Stimulated activated CD8-positive, alpha-beta memory T cell treated with anti-CD3 and anti-CD28 coated beads, Interleukin-15, amount 100 ng/mL, for 4 hours (primary cell): ENCODE measurements at regions not wholly inside any gene's neighbourhood (a gene's known extent, or its start where the extent isn't known, plus 50 kb on each side); places are given as distances from the start of the nearest gene placed in this dataset.

ENCODE experiments used
- DNase-seq, 2 donors: peaks; one replicate each; pipeline ENCODE4 v3.0.0-alpha.2; 2020; ENCODE audit warnings: low read depth in 2 of 2

DNA sequence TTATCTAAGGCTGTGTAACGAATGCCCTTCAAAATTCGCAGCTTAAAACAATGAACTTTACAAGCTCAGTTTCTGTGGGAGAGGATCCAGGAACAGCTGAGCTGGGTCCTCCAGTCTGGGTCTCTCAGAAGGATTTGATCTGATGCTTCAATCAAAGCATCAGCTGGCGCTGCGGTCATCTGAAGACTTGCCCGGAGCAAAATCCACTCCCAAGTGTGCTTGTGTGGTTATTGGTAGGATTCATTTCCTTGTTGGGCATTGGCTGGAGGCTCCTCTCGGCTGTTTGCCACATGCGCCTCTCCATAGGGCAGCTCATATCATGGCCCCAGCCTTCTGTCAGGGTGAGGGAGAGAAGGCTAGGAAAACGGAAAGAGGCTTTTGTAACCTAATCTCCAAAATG, 269.3 kb upstream of the CHD6 start:
- no peak for DNase-seq

DNA sequence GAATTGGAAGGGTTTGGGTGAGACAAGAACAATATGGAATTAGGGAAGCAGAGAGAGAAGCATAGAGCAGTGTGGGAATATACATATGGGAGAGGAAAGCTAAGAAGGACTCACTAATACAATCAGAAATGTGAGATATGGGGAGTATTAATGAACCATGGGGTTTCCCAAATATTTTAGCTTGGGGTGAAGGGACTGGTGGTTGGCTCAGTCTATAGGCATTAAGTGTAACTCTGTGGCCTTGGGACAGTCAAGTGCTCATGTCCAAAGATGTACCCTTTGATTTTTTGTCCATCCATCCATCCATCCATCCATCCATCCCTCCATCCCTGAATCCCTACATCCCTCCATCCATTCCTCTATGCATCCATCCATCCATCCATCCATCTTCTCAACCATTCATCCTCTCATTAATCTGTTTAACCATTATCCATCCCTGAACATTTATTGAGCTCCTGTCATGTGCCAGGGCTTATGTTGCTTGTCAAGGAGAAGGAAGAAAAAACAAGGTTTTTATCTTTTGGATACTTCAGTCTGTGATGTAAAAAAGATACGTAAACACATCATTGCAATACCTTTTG, 263.4 kb upstream of the CHD6 start:
- DNase-seq: no peak

DNA sequence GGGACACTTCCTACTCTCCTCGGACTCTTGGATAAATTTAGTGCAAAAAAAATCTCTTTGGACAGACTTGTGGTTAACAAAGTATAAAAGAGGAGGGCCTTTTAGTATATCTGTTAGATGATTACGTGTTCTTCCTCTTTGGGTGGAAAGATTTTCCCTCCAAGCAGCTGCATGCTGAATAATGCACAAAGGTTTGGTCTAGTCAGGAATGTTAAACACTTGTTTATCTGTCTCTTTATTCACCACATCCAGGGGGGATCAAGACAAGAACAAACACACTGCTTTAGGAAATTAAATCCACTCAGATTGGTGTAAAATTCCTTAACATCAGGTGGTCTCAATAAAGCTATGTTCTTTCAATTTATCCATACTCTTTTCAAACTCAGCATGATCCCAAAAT, 260.9 kb upstream of the CHD6 start:
- DNase-seq: no peak

DNA sequence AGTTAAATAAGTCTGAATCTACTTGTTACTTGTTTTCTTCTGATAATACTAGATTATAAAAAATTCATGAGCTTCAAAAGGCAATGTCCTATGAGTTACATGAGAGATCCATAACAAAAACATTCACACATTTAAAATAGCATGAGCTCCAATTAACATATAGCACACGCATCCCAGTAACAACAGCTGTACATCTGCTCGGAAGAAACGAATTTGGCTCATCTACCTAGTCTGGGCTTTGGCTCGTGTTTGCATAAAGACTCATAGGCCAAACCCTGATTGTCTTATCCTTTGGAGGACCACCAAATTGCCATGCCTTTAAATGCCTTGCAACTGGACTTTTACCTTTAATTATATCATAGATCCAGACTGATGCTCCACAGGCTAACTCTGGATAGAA, 259.7 kb upstream of the CHD6 start:
- no peak for DNase-seq

DNA sequence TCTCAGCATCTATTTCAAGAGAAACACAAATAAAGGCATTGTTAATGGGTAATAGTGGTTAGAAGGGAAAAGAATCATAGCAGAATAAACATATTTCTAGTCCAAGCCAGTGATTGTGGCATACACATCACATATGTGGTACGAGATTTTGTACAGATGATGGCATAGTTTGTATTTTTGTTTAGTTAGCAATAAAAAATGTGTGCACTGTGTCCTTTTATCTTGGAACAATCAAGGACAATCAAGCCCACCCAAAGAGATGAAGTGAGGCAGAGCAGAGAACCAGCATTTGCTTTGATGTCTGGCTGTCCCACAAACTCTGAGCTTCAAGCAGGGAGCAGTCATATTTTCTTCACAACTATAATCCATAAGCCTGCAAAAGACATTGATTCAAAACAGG, 256.5 kb upstream of the CHD6 start:
- no peak for DNase-seq

DNA sequence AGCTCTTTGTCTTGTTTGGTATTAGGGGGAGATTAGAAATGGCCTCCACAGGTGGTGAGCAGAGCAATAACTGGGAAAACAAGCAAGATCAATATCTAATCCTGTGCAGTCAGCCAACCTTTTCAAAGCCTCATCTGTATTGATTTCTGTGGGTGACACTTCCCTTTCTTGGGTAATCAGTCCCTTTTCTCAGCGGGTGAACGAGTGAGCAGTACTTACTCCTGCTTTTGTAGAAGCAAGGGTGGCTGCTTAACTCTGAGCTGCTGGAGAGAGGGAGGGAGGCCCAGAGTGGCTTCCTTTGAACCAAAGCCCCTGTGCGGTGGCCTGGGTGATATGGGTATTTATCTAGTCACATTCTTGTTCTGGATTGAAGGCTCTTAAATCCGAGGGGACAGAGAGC, 254.8 kb upstream of the CHD6 start:
- DNase-seq: no peak

DNA sequence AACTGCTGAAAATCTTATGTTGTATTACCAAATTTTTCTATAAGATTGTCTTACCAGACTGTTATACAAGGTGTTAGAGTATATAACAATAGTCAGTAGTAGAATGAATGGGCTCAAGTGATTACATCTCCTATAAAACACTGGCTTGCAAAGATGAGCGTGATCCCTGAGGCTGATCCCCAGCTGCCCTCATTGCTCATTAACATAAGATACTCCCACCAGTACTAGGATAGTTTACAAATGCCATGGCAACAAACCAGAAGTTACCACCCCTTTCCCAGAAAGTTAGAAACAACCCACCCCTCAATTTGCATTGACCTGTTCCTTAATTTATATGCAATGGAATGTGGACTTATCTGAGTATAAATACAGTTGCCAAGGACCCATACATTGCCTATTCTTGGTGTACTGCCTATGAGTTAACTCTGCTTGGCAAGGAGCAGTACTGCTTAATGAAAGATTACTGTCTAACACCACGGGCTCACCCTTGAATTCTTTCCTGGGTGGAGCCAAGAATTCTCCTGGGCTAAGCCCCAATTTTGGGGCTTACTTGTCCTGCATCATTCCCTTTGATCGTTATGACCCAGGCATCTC, 252.8 kb upstream of the CHD6 start:
- DNase-seq: no peak

DNA sequence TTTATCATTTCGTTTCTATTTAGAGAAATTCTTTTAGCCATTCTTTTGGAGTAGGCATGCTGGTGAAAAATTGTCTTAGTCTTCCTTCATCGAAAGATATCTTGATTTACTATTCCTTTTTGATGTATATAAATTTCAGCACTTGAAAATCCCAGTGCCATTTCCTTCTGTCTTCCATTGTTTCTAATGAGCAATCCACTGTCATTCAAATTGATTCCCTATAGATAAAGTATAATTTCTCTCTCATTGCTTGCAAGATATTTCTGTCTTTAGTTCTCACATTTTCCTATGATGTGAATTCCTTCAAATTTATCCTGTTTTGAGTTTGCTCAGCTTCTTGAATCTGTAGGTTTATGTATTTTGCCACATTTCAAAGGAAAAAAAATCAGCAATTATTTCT, 251.1 kb upstream of the CHD6 start:
- no peak for DNase-seq

DNA sequence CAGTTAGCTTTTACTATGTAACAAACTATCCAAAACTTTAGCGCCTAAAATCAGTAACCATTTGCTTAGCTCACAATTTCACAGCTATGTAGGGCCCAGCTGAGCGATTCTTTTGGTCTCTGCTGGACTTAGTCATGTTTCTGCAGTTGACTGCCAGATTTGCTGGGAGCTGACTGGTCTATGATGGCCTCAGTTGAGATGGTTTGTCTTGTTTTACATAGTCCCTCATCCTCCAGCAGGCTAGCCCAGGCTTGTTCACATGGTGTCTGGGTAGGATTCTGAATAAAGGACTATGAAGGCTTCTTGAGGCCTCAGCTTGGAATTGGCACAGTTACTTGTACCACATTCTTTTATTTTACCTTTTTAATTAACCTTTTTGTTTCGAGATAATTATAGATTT, 247.8 kb upstream of the CHD6 start:
- no peak for DNase-seq

DNA sequence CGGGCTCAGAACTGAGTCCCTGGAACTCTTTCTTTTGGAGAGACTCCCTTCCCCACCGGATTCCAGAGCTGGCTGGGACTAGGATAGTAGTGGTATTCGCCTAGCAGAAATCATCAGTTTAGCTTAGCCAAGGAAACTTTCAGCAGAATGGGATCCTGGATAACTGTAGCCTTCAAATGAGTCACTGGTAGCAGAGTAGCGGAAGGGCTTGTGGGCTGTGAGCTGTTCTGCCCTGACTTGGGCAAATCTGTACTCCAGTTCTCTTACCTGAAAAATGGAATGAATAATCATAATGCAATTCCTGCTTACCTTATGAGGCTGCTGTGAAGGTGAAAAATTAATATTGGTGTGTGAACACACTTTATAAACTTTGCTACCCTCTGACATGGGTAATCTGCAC, 244.3 kb upstream of the CHD6 start:
- no peak for DNase-seq

DNA sequence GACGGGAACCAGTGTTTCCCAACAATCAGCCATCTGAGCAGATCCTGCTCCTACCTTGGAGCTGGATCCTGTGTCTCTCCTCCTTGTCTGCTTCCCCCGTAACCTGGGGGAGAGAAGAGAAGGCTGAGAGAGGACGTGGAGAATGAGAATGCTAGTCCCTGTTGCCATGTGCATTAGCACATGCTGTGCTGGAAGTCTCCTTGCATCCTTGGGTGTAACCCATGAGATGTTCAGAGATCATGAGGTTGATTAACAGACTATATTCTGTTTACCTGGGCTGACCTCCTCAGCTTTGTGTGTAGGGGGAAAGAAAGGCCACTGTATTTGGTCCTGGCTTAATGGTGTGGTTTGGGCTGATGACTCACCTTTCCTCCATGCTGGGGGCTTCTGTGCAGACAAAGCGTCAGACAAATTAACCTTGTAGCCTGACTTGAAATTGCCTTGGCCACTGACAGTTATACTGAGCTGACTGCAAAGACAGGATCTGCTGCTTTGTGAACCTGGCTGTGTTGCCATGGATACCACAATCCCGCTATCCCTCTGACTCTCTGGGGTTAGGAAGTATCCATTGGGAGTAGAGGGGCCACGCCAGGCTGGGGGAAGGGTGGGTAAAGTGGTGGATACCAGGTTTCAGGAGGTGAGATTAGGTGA, 243.7 kb upstream of the CHD6 start:
- DNase-seq: no peak

DNA sequence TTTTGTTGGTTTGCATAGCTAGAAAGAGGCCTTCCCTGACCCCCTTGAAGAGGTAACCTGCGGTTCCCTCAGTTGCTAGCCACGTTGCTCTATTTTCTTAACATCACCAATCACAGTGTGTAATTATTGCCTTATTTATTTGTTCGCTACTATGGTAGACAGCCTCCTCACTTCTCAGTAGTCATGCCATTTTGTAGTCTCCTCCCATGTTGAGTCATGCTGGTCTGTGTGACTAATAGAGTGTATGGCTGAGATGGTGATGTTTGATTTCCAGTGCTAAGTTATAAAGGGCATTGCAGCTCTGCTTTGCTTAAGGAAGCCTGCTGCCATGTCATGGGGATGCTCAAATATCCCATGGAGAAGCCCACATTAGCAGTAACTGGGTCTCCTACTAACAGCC, 236.6 kb upstream of the CHD6 start:
- DNase-seq: no peak

DNA sequence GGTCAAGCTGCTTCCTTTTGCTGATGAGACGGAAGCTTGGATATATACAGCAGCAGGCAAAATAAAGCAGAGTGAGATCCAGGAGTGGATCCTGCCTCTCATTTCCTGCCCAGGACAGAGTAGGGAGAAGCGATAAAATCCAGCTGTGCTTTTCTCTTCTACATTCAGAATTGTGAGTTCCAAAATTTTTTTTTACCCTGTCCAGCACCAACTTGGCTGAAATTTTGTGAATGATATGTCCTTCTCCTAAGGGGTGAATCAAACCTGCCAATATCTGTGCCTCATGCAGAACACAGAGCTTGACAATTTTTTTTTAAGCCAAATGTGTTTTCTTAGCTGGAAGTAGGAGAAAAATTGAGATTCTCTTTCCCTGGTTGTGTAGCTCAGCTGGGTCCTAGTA, 235.6 kb upstream of the CHD6 start:
- no peak for DNase-seq

DNA sequence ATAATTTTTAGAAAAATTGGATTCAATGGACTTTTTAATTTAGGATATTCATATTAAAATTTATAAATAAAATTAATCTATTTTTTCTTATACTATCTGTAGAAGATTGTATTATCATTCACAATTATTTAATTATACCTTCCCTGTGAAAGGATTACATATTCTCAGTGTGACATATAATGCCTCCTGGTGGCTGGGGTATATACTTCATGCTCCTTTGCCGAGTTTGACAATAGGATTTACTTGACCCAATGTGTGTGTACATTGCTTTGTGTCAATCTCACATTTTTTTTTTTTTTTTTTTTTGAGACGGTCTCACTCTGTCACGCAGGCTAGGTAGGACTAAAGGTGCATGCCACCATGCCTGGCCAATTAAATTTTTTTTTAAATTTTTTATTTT, 230.0 kb upstream of the CHD6 start:
- DNase-seq: no peak

DNA sequence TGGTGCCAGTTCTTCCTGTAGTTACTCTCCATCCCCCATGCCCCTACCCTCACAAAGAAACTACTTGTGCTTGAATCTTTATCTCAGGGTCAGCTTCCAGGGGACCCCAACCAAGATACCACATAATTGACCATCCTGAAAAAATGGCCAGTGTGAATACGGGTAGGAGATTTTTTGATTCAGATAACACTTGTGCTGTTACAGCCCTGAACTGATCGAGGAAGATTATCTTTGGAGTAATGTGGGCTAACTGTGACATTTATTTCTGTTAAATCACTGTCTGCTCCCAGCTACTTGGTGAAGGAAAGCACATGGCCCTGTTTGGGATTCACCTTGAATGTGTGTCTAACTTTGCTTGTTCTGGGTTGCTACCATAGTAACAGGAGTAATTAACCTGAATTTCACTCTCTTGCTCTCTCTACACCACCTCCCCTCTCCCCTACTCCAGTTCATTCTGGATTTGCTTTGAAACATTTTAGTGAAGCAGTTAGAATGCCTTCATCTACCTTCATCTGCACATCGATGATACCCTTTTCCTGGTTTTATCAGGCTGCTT, 219.6 kb upstream of the CHD6 start:
- no peak for DNase-seq

DNA sequence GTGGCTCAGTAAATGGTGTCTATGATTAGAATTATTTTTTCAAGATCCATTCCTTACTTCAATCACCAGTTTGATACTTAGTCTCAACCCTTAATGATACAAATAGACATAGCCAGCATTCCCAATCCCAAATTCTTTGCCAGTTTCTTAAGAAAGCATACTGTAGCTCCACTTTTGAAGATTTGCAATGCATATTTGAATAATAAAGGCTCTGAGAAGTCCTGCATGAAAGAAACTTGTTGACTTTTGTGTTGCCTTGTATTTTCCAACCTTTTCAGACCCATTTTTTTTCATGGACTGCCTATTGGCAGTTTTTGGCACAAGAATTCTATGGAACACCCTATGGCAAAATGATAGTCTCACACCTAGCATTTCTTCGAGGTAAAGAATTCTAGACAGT, 215.6 kb upstream of the CHD6 start:
- no peak for DNase-seq

DNA sequence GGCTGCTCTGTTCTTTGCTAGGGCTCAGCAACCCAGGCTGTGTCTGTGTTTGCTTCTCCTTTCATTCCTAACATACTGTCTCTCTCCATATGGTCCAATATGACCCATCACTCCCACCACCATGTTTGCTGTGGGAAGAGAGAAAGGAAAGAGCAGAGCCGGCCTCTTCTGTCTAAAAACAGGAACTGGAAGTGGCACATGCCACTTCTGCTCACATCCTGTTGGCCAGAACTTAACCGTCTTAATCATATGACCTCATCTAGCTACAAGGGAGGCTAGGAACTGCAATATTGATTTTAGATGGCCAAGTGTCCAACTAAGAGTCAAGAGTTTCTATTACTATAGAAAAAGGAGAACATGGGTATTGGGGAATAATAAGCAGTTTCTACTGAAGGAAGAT, 212.5 kb upstream of the CHD6 start:
- DNase-seq: no peak

DNA sequence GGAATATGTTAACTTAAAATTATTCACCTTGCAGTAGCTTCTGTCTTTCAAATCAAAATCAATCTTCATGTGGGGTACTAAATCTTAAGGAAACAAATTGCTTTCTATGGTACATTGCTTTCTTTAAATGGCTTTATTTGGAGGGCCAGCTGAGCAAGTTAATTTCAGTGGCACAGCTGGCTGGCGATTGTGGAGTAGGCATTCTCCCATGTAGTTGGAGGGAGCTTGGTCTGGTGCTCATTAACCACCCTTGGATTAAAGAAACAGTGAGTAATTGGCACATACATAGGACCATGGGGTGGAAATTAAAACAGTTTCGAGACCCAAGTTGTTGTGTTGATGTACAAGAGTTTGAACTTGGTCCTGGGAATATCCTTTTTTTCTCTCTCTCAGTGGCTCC, 201.3 kb upstream of the CHD6 start:
- no peak for DNase-seq

DNA sequence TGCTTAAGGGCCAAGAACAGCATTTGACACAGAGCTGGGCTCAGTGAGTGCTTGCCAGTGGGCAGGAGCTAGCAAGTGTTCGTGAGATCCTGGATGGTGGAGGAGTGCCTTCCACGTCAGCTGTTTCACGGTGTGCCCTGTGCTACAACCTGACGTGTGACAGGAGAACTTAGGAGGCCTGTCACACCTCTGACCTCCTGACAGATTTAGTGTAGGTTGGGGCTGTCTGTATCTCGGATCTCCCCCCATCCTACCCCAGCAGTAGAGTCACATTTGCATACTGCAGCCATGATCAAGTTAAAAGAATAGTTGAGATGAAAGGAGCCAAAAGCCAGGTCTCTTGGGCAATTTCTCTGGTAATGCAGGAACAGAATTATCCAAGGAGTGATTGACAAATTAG, 200.8 kb upstream of the CHD6 start:
- no peak for DNase-seq

DNA sequence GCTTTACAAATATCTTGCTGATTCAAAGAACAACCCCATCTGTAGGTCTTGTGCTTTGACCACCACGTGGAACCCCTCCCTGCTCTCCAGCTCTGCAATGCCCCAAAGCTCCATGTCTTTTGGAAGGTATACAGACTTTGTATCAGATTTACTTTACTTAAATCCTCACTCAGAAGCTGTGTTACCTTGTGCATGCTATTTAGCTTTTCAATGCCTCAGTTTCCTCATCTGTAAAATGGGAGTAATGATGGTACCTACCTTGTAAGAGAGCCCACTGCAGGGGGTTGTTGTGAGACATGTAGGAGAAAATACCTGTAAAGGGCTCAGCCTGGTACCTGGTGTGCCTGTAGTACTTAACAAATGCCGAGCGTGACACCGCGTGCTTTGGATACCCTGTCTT, 200.2 kb upstream of the CHD6 start:
- no peak for DNase-seq

DNA sequence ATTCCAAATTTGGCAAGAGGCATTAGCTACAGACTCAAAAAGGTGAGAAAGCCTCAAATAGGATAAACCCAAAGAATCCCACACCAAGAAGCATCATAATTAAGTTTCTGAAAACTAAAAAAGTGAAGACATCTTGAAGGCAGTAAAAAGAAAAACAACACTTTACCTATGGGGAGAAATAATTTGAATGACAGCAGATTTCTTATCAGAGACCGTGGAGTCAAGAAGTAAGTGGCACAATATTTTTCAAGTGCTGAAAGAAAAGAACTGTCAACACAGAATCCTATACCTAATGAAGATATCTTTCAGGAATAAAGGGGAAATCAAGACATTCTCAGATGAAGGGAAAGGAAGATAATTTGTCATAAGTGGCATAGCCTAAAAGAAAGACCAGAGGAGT, 193.3 kb upstream of the CHD6 start:
- no peak for DNase-seq

DNA sequence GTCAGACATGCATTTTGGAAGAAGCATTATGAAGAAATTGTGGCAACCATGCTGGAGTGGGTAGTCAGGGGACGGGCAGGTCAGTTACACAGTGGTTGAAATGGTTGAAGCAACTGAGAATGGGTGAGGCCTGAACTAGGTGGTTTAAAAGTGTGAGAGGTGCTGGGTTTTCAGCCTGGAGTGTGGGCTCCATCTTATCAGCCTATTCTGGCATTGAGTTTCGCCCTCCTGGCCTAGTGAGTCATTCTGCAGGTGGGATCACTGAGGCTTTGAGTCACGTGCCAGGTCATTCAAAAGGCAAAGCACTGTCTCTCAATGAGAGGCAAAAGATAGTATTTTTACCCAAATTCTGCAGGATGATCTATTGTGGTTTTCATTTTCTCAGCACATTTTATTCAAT, 181.9 kb upstream of the CHD6 start:
- no peak for DNase-seq

DNA sequence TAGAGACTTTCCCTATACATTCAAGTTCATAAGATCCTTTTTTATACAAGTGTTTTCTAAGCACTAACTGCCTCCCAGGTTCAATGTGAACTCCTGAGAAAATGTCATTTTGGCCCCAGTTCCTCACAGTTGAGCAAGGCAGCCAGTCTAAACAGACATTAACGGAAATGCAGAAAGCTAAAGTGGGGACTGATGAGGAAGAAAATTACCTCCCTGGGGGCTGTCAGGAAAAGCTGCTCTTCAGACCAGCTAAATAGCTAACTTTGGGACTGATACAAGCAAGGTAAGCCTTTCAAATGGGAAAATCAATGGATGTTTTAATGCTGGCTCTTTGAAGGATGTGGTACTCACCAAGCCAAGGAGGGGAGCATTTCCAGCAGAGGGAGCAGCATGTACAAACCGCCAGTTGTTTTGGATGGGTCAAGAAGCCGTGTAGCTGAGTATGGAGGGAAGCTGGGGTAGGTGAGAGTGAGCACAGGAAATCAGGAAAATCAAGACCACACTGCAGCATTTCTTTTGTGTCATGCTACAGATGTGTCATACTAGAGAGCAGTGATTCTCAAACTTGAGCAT, 180.8 kb upstream of the CHD6 start:
- DNase-seq: no peak
